SK-N-MC (cell line): ENCODE measurements at regions not wholly inside any gene's neighbourhood (a gene's known extent, or its start where the extent isn't known, plus 50 kb on each side); places are given as distances from the start of the nearest gene placed in this dataset.

Experiments used
- DNase-seq: peaks from one replicate; pipeline ENCODE4 v3.0.0-alpha.2; 2011; ENCODE audit warnings: low read depth, low spot score
- H3K27ac ChIP-seq: fragments of 200-600 bp; sonication (generic); 2 replicates; pipeline ENCODE4 v1.5.1; 2016; ENCODE audit warnings: mixed run types
- H3K36me3 ChIP-seq: fragments of 200-600 bp; sonication (generic); 2 replicates; pipeline ENCODE4 v1.6.1; 2017; ENCODE audit warnings: antibody characterized with exemption, low read length, mixed read lengths; ENCODE audit not compliant: insufficient read depth
- H3K4me3 ChIP-seq: fragments of 200-600 bp; sonication (generic); 2 replicates; pipeline ENCODE4 v1.5.1; 2016
- H3K9ac ChIP-seq: fragments of 200-600 bp; sonication (generic); 2 replicates; pipeline ENCODE4 v1.8.0; 2017; ENCODE audit warnings: mixed run types, mixed read lengths; ENCODE audit not compliant: insufficient read length
- H3K9me3 ChIP-seq: fragments of 200-600 bp; sonication (generic); 2 replicates; pipeline ENCODE4 v1.6.1; 2017; ENCODE audit warnings: low read depth, mild to moderate bottlenecking, antibody characterized with exemption, low read length, moderate library complexity, mixed read lengths
- EZH2 ChIP-seq: fragments of 200-600 bp; sonication (generic); IDR thresholded peaks from one replicate; pipeline ENCODE4 v1.6.1; 2017; ENCODE audit warnings: antibody characterized with exemption
- FOXP2 ChIP-seq: optimal IDR thresholded peaks from 2 replicates; pipeline ENCODE3; 2011; ENCODE audit warnings: mild to moderate bottlenecking, moderate library complexity; ENCODE audit not compliant: insufficient read depth; ENCODE audit errors: extremely low read length, control extremely low read depth
- POLR2AphosphoS5 ChIP-seq: IDR thresholded peaks from 2 replicates; pipeline ENCODE4 v1.6.1; 2012; ENCODE audit warnings: mild to moderate bottlenecking, low read depth, low read length, borderline replicate concordance

DNA sequence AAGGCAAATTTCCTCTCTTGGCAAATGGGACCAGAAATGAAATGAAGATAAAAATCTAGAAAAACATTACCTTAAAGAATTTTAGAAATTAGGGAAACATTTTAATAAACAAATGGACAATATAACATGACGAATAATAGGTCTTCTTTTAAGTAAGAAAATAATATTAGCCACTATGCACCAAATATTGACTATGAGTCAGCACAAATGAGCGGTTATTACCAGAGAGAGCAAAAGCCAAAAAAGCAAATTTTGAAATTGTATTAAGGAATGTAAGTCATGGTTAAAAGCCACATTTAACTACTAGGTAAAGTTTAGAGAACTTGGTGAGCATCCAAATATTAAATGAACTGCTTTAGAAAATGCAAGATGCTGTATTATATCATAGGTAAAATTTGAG lies 376.6 kb upstream of the JAG1 start:
- TF ChIP-seq EZH2, result no peak
- Histone ChIP-seq H3K9me3 (no peaks in the 10 kb centered on the region), H3K4me3 (no peak overlapping the region), H3K27ac (no peak overlapping the region), H3K36me3 (no peaks in the 10 kb centered on the region), H3K9ac (no peak overlapping the region)
- no peak for DNase-seq

DNA sequence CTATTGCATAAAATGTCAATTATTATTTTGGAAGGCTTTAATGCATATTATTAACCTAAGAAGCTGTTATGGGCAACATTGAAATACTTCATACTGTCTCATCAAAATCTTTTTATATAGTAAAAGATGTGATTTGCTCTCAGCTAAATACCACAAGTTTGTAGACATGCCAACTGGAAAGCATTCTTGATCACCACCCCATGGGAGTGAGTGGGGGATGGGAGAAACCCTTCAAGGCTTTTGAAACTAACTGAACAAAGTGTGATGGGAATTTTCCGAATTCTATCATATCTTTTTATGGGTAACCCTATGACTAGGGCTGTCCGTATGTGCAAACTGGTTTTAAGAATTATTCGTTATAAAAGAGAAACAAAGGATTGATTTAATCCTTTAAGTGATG lies 377.3 kb upstream of the JAG1 start:
- H3K9ac ChIP-seq, result no peak overlapping the region
- H3K9me3 ChIP-seq, result no peaks in the 10 kb centered on the region
- H3K27ac ChIP-seq, result no peak overlapping the region
- DNase-seq, result no peak
- TF ChIP-seq EZH2 (no peak), POLR2AphosphoS5 (no peak), FOXP2 (no peak)
- no peak overlapping the region for H3K4me3 ChIP-seq
- H3K36me3 ChIP-seq, result no peaks in the 10 kb centered on the region

DNA sequence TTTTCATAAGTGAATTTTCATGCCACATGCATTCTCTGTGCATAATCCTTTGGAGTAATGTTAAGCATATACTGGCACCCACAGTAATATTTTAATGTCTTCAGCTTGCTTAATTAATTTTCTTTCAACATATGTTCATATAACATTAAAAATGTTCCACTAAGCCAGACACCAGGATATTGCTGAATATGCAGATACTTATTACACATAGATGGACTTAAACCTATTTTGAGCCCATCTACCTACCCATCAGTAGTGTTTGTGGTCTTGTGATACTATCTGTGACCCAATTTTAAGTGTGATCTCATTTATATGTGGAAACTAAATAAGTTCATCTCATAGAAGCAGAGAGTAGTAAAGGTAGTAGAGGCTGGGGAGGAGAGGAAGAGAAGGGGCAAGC lies 379.5 kb upstream of the JAG1 start:
- no peaks in the 10 kb centered on the region for H3K9me3 ChIP-seq
- TF ChIP-seq EZH2 (no peak), FOXP2 (no peak), POLR2AphosphoS5 (no peak)
- no peak overlapping the region for H3K27ac ChIP-seq
- DNase-seq, result no peak
- H3K36me3 ChIP-seq, result no peaks in the 10 kb centered on the region
- no peak overlapping the region for H3K4me3 ChIP-seq
- H3K9ac ChIP-seq, result no peak overlapping the region

DNA sequence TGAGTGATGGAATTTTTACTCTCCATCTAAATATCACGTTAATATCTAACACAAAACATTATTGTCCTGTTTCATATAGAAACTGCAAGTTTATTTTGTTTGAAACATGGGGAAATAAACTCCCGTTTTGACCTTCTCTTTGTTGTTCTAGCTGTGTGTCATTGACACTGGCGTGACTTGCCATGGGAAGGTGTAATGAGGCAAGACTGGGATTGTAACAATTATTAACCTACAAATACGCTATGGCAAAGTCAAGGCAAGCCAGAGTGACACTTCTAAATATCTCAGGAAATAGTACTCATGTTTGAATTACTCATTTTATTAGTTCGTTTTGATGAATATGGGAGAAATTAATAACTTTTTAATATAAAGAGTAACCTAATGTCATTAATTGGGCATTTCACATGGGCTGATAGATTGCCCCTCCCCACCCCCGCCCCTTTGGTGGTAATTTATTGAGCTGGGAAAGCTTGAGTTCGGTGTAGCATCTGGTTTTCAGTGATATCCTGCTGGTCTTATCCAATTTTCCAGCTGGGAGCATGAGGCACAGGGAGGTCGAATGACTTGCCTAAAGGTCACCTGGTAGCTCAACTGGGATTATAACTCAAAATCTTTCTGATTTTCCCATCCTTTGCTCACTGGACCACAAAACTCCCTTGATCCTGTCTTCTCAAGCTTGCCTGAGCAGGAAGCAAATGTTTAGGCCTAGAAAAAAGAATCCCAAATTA lies 380.6 kb upstream of the JAG1 start:
- H3K9ac ChIP-seq, result no peak overlapping the region

DNA sequence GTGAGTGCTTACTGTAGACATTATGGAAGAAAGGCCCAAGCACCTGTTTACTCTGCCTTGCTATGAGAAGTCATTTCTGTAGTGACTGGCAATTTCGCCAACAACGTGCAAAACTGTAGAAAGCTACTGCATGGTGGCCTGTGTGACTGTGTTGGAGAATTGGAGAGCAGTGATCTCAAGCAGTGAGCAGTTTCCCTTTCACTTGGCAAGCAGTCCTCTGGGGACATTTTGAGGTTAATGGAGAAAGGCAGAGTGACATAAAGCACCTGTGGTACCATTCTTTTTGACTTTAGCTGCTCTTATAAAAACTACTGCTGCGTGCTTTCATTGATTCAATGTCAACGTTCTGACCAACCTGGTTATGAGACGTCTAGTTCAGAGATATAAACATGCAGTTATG lies 382.6 kb upstream of the JAG1 start:
- no peak overlapping the region for H3K9ac ChIP-seq
- no peak for DNase-seq
- H3K27ac ChIP-seq, result no peak overlapping the region
- no peak overlapping the region for H3K4me3 ChIP-seq
- TF ChIP-seq FOXP2 (no peak), POLR2AphosphoS5 (no peak), EZH2 (no peak)
- H3K9me3 ChIP-seq, result no peaks in the 10 kb centered on the region
- H3K36me3 ChIP-seq, result no peaks in the 10 kb centered on the region

More for the DNA sequence above, 380.6 kb upstream of the JAG1 start:
- Histone ChIP-seq H3K9me3 (no peaks in the 10 kb centered on the region), H3K27ac (no peak overlapping the region), H3K36me3 (no peaks in the 10 kb centered on the region), H3K4me3 (no peak overlapping the region)
- no peak for DNase-seq
- TF ChIP-seq FOXP2, result no peak
- TF ChIP-seq POLR2AphosphoS5, result no peak
- no peak for TF ChIP-seq EZH2

DNA sequence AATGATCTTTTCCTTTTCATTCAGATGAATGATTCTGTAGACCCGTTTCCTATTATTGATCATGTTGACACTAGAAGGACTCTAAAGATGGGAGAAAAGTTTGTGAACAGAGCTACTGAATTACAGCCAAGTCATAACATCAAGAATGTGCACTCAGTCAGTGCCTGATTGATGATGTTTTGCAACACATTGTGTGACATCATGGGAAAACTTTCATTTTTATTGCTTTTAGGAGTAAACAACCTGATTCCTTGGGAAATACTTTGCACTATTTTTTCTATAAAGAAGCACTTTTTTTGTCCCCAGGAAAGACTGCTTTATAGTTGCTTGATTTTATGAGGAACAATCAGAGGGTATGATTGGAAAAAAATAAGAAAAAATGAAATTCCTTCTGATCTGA lies 383.8 kb upstream of the JAG1 start:
- Histone ChIP-seq H3K36me3 (no peaks in the 10 kb centered on the region), H3K9me3 (no peaks in the 10 kb centered on the region), H3K27ac (no peak overlapping the region), H3K9ac (no peak overlapping the region), H3K4me3 (no peak overlapping the region)
- no peak for TF ChIP-seq FOXP2
- no peak for TF ChIP-seq EZH2
- DNase-seq, result no peak

DNA sequence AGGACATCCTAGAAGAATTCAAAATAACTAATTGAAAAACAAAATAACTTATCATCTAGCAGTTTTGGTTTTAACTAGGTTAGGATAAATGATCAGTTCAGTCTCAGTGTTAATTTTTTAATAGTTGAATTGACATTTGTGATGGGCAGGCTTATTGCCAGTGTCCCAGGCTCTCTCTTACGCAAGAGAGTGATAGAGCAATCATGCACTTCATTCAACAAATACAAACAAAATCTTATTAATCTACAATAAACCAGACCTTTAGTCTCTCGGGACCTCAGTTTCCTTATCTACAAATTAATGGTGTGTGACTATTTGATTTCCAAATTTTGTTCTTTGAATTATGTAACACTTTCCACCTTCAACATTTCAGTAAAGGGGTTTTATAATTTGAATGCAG lies 385.9 kb upstream of the JAG1 start:
- Histone ChIP-seq H3K27ac (no peak overlapping the region), H3K9me3 (no peaks in the 10 kb centered on the region), H3K9ac (no peak overlapping the region), H3K4me3 (no peak overlapping the region), H3K36me3 (no peaks in the 10 kb centered on the region)
- no peak for DNase-seq
- no peak for TF ChIP-seq EZH2
- no peak for TF ChIP-seq FOXP2
- no peak for TF ChIP-seq POLR2AphosphoS5

DNA sequence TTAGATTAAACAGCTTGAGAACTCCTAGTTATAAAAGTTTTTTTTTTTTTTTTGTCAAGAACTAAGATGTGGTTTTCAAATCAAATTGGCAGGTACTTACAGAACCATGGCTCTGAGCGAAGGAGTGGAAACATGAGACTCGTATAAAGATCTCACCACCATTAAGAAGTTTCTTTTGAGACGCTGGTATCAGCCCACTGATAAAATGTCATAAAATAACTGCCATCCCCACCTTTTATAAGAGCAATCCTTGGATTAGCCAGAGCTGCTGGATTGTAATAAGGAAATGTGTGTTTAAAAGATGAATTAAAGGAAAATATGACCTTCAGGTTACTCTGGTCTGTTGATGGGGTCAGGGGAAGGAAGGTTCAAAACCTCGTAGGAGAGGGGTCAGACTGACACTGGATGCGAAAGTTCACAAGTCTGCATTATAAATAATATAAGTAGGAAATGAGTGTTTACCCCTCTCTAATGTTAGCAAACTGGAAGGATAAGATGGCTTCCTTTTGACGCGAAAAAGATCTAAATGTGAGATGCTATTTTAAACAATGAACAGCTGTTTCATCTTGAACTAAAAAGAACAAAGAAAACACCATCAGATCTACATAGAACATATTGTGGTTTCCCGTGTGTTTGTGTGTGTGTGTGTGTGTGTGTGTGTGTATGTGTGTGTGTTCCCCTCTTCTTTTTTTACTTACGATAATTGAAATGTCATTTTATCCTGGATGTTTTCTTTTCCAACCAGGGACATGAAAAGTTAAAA lies 386.8 kb upstream of the JAG1 start:
- Histone ChIP-seq H3K9me3 (no peaks in the 10 kb centered on the region), H3K27ac (no peak overlapping the region), H3K4me3 (no peak overlapping the region), H3K9ac (no peak overlapping the region), H3K36me3 (no peaks in the 10 kb centered on the region)
- DNase-seq, result no peak
- TF ChIP-seq EZH2 (no peak), POLR2AphosphoS5 (no peak), FOXP2 (no peak)

DNA sequence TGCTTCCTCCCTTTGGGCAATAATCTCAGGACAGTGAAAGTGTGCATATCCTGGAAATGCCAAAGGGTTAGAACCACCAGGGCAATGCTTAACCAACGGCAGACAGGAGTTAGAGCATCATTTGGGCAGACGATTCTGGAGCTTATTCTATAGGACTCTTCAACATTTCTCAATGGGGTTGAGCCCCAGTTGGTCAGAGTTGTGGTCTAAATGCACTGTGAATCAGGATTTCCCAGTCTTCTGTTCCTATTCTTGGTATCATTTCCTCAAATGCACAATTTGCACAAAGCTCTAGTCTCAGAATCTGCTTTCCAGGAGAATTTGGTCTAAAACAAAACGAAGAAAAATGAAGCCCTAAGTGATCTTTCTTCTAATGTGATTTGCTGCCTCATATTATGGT lies 389.6 kb upstream of the JAG1 start:
- Histone ChIP-seq H3K27ac (no peak overlapping the region), H3K36me3 (no peaks in the 10 kb centered on the region), H3K9me3 (no peaks in the 10 kb centered on the region), H3K9ac (no peak overlapping the region), H3K4me3 (no peak overlapping the region)
- no peak for DNase-seq
- TF ChIP-seq FOXP2 (no peak), EZH2 (no peak), POLR2AphosphoS5 (no peak)
